HUES6 (cell line): ENCODE measurements at regions not wholly inside any gene's neighbourhood (a gene's known extent, or its start where the extent isn't known, plus 50 kb on each side); places are given as distances from the start of the nearest gene placed in this dataset.
"Not testable (repeated sequence)": the region's sequence is repeated elsewhere in the genome, so short reads cannot be mapped to it uniquely, and the experiment has no call there.

Experiments
- H3K27ac ChIP-seq: 2 replicates; pipeline ENCODE4 v1.7.0; 2013; ENCODE audit warnings: low read depth, mild to moderate bottlenecking, low read length, inconsistent platforms
- H3K27me3 ChIP-seq: 2 replicates; pipeline ENCODE4 v1.6.1; 2013; ENCODE audit warnings: low read length; ENCODE audit not compliant: control insufficient read depth, insufficient read depth
- H3K36me3 ChIP-seq: 2 replicates; pipeline ENCODE4 v1.6.1; 2013; ENCODE audit warnings: low read length; ENCODE audit not compliant: control insufficient read depth, insufficient read depth
- H3K4me1 ChIP-seq: 2 replicates; pipeline ENCODE4 v1.6.1; 2013; ENCODE audit warnings: low read length; ENCODE audit not compliant: control insufficient read depth, insufficient read depth
- H3K4me3 ChIP-seq: 2 replicates; pipeline ENCODE4 v1.5.1; 2013; ENCODE audit warnings: low read depth, low read length
- H3K9ac ChIP-seq: one replicate; pipeline ENCODE4 v1.6.1; 2013; ENCODE audit warnings: mild to moderate bottlenecking, low read length
- H3K9me3 ChIP-seq: 2 replicates; pipeline ENCODE4 v1.6.1; 2013; ENCODE audit warnings: low read depth, low read length; ENCODE audit not compliant: control insufficient read depth, insufficient read depth

- not testable (repeated sequence) for H3K27ac ChIP-seq, H3K27me3 ChIP-seq, H3K4me3 ChIP-seq, H3K36me3 ChIP-seq, H3K9ac ChIP-seq, H3K4me1 ChIP-seq, H3K9me3 ChIP-seq
Measured at GRCh38 chrX:89539150-89539549, 382.6 kb upstream of the TGIF2LX start.

GRCh38 chrX:89557146-89557545 lies 364.6 kb upstream of the TGIF2LX start:
- not testable (repeated sequence) for H3K4me3 ChIP-seq, H3K4me1 ChIP-seq, H3K27me3 ChIP-seq, H3K36me3 ChIP-seq, H3K9me3 ChIP-seq, H3K9ac ChIP-seq, H3K27ac ChIP-seq

GRCh38 chrX:89562079-89562478 lies 359.6 kb upstream of the TGIF2LX start:
- H3K4me1 ChIP-seq, H3K4me3 ChIP-seq, H3K9me3 ChIP-seq, H3K9ac ChIP-seq, H3K36me3 ChIP-seq, H3K27me3 ChIP-seq, H3K27ac ChIP-seq: not testable (repeated sequence)

- H3K4me1 ChIP-seq, H3K9ac ChIP-seq, H3K4me3 ChIP-seq, H3K27me3 ChIP-seq, H3K9me3 ChIP-seq, H3K27ac ChIP-seq, H3K36me3 ChIP-seq: not testable (repeated sequence)
Measured at GRCh38 chrX:89563107-89563506, 358.6 kb upstream of the TGIF2LX start.

- H3K9ac ChIP-seq, H3K4me3 ChIP-seq, H3K27me3 ChIP-seq: not testable (repeated sequence)
Measured at GRCh38 chrX:89567787-89568186, 353.9 kb upstream of the TGIF2LX start.

GRCh38 chrX:89581868-89582267 lies 339.8 kb upstream of the TGIF2LX start:
- H3K4me1 ChIP-seq, H3K4me3 ChIP-seq, H3K36me3 ChIP-seq, H3K9me3 ChIP-seq, H3K9ac ChIP-seq, H3K27ac ChIP-seq, H3K27me3 ChIP-seq: not testable (repeated sequence)

More at GRCh38 chrX:89567787-89568186, 353.9 kb upstream of the TGIF2LX start:
- not testable (repeated sequence) for H3K4me1 ChIP-seq, H3K9me3 ChIP-seq, H3K36me3 ChIP-seq, H3K27ac ChIP-seq

- not testable (repeated sequence) for H3K27ac ChIP-seq, H3K36me3 ChIP-seq, H3K4me3 ChIP-seq, H3K27me3 ChIP-seq, H3K4me1 ChIP-seq, H3K9me3 ChIP-seq, H3K9ac ChIP-seq
Measured at GRCh38 chrX:89631858-89632257, 289.9 kb upstream of the TGIF2LX start.

GRCh38 chrX:89635887-89636286 lies 285.8 kb upstream of the TGIF2LX start:
- H3K27ac ChIP-seq, H3K4me1 ChIP-seq, H3K27me3 ChIP-seq, H3K4me3 ChIP-seq, H3K36me3 ChIP-seq, H3K9ac ChIP-seq, H3K9me3 ChIP-seq: not testable (repeated sequence)

GRCh38 chrX:89658662-89659061 lies 263.0 kb upstream of the TGIF2LX start:
- not testable (repeated sequence) for H3K36me3 ChIP-seq, H3K4me1 ChIP-seq, H3K9me3 ChIP-seq, H3K9ac ChIP-seq, H3K4me3 ChIP-seq, H3K27me3 ChIP-seq, H3K27ac ChIP-seq

- not testable (repeated sequence) for H3K4me1 ChIP-seq, H3K9me3 ChIP-seq, H3K36me3 ChIP-seq, H3K4me3 ChIP-seq, H3K27me3 ChIP-seq
- peak overlapping the region; percentile 93 for H3K27ac ChIP-seq
- H3K9ac ChIP-seq: peak overlapping the region; percentile 65
Measured at GRCh38 chrX:89706481-89706880, 215.2 kb upstream of the TGIF2LX start.

GRCh38 chrX:89707363-89707927 lies 214.3 kb upstream of the TGIF2LX start:
- not testable (repeated sequence) for H3K36me3 ChIP-seq, H3K4me3 ChIP-seq, H3K9me3 ChIP-seq, H3K27me3 ChIP-seq, H3K4me1 ChIP-seq, H3K9ac ChIP-seq
- H3K27ac ChIP-seq: peak overlapping the region; percentile 68; the same call in 1 of the 2 replicates

GRCh38 chrX:89734367-89734766 lies 187.3 kb upstream of the TGIF2LX start:
- not testable (repeated sequence) for H3K4me1 ChIP-seq, H3K36me3 ChIP-seq, H3K9ac ChIP-seq, H3K27ac ChIP-seq, H3K9me3 ChIP-seq, H3K27me3 ChIP-seq, H3K4me3 ChIP-seq
